NOMO-1 treated with dmso at 0.1 percent for 144 hours (cell line): ENCODE measurements at regions not wholly inside any gene's neighbourhood (a gene's known extent, or its start where the extent isn't known, plus 50 kb on each side); places are given as distances from the start of the nearest gene placed in this dataset.

ENCODE experiments used
- DNase-seq: peaks from one replicate; lab custom pipeline; 2025; ENCODE audit not compliant: unreplicated experiment; lab: John Stamatoyannopoulos, UW

DNA sequence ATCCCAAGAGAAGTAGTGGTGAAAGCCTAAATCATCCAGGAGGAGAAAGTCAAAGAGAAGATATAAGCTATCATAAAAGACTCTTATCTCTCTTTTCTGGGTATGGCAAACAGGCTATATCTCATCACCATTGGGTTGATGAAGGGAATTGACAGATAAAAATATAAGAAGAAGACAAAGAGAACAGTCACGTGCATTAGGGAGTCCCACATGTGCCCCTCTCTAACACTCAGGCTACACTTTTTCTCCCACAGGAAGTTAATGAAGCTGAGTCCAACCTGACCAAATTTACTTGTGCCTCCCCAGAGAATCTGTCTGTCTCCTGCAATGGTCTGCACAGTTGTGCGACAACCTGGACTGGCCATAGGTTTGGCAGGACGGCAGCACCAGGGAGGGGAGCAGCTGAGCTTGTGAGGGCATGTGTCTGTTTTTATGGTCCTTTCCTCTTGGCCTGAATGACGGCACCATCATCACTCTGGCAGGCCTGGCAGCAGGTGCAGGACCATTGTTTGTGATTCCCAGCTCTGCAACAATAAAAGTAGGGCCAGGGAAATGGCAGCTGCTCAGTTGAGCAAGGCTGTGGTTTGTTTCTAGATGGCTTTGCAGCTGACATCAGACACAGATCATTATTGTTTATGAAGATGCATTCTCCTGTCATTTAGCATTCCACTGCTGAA, 144.5 kb upstream of the MCHR2 start:
- no peak for DNase-seq

DNA sequence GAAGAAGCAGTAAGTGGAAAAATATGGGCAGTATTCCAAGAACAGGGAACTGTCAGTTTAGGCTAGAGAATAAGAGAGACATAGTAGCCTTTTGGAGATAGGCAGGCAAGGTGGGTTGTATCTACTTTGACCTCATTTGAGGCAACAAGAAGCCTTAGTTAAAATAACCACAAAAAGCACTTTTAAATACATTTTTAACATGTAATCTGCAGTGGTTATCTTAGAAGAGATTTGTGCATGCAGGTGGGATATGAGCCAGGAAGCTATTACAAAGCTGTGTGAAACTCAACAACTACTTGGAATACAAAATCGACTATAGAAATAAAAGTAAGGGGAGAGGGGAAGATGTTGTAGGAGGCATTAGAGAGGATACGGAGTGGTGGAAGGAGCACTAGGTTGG, 143.7 kb upstream of the MCHR2 start:
- no peak for DNase-seq

DNA sequence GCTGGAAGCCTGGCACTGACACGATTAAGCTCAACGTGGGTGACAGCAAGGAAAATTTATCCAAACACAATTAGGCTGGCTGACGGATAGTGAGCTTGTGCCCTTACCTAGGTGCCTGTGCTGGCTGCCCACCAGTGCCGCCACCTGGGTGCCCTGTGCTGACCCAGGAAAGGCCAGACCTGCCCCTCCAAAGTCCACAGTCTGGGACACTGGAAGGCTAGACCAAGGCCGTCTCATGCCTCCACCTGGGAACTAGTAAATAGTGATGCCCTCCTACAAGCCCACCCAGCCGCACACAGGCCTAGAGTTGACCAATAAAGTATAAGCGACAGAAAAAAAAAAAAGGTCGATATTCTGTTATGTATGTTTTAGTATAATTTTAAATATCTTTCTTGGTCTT, 142.6 kb upstream of the MCHR2 start:
- no peak for DNase-seq

DNA sequence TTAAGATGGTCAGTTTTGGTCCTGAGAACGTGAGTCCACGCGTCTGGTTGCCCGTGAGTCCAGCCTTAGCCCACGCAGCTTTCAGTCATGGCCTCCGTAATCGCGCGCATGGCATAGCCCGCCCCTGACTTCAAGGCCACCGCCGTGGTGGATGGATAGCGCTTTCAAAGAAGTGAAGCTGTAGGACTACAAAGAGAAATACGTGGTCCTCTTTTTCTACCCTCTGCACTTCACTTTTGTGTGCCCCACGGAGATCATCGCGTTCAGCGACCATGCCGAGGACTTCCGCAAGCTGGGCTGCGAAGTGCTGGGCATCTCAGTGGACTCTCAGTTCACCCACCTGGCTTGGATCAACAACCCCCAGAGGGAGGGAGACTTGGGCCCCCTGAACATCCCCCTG, 142.0 kb upstream of the MCHR2 start:
- DNase-seq: no peak

DNA sequence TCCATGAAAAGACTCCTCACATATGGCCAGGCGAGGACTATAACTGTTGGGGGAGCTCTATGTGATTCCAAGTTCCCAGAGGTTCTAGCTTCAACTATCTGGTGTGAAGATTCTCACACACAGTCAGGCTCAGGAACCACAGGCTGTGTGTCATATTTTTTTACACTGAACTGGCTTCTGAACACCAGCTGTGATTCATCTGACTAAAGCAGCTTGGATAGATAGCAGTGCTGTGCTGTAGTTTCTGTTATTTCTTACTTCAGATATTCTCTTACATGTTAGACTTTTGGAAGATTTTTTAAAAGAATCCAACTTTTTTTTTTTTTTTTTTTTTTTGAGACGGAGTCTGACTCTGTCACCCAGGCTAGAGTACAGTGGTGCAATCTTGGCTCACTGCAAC, 140.7 kb upstream of the MCHR2 start:
- DNase-seq: no peak

DNA sequence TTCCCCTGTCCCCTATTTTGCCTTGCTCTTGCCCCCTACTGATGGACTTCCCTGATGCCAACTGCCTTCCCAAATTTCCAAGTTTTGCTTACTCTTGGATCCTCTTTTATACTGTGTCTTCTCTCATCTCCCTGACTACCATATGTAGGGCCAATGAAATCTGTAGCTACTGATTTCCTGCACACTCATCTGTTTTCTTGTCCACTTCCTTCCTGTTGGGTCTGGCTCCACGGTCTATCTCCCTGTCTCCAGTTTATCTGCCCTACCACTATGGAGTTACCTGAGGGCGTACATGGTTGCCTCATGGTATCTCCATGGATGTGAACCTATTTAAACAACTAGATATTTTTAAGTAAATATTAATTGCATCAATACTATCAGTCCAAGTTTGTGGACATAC, 140.3 kb upstream of the MCHR2 start:
- DNase-seq: no peak

DNA sequence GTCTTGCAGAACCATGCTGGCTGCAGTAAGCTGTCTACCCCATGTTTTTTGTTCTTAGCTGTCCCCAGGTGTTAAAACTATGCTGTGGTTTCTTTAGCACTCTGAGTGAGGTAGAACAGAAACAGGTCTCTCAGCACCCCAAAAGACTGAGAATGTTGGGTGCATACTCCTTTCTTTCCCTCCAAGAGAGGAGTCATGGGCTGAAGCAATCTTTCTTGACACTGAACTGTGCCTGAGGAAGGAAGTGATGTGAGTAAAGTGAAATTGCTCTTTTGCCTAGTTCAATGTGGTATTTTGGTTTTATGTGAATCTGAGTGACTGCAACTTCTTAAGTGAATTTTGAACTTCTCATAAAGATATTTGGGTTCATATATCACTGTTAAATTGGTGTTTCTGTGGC, 138.0 kb upstream of the MCHR2 start:
- no peak for DNase-seq

DNA sequence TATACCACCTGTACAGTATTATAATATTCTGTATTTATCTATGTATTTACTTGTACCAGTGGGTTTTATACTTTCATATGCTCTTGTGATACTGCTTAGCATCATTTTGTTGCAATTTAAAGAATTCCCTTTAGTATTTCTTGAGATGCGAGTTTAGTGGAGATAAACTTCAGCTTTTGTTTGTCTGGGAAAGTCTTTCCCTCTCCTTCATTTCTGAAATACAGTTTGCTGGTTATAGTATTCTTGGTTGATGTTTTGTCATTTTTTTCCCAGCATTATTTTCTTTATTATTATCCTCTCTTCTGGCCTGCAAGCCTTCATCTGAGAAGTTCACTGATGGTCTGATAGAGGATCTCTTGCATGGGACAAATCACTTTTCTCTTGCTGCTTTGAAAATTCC, 136.6 kb upstream of the MCHR2 start:
- no peak for DNase-seq

DNA sequence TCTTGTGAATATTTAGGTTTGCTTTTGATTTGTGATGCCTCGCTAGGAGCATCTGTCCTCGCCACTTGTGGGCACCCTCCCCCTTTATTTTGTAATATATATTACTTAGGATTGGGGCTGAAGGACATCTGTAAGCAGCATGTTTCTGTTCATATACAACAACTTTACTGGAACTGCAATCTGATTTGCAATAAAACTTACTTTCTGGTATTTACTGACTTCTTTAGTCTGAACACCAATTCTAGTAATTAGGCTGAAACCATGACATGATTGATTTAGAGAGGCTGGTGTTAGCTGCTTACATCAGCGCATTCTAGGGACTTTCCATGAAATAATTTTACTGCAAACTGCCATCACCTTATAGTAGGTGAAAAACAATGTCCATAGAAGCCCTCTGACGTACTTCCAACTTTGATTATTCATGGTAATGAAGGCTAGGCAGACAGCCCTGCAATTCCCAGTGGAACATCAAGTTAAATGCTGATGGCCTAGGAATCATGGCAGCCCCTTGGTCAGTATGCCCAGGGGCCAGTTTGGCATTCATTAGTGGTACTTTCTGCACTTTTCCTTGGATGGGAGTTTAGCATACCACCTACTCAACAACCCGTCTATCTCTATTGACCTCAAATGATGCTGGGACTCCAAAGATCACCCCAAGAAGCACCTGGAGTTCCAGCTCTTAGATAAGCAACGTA, 132.9 kb upstream of the MCHR2 start:
- no peak for DNase-seq

DNA sequence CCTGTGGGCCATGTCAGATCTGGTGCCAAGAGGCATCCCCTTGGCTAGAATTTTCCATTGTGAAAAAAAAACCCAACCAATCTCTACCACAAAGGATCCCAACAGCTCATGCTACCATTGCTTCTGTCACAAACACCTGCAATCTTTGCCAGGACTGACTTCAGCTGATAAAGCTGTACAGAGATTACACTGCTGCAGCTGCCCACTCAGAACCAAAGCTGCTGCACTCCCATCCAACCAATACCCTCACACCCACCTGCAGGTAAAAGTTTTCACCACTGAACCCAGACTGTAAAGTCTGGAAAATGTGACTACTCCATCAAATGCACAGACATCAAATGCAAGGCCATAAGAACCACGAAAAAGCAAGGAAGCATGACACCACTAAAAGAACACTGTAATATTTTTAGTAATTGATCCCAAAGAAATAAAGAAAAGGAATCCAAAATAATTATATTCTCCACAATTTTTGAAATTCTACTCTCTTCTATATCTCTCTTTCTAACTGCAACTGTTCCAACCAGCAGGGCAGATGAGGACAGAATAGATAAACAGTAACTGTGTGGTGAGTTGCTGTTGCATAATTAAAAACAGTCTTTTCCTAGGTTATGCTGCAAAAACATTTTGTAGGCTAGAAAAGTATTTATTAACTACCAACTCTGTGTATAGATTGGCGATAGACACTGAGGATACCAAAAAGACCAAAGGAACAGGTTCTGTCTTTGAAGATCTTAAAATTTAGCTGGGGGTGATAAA, 128.0 kb upstream of the MCHR2 start:
- DNase-seq: no peak

DNA sequence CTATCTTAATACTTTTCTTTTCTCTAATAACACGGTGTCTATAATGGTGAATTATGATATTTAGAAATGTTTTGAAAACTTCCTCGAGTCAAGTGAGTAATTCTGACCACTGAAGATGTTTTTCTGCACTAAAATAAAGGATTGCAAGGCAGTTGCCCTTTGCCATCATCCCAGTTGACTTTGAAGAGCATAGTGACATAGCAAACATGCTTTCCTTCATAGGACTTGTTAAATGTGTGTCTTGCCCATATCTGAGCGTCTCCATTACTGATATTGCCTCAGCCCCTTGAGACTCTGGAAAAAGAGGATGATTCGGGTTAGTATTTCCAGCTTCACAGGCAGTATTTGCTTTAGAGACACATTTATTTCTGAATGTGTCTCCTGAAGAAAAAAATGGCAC, 125.2 kb upstream of the MCHR2 start:
- DNase-seq: no peak

DNA sequence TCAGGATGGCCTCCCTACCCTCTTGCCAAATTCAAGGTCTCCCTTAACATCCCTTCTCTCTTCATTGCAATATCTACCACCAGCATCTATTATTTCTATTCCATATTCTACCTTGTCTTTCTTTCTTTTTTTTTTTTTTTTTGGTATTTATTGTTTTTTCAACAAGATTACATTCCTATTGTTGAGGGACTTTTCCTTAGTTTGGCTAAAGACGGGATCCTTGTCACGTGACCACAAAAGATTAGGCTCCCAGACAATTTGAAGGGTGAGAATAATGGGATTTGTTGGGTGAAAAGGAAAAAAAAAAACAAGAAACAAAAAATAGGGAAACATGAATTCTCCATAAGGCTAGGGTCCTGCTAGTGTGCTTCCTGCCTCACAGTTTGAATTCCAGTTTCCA, 124.3 kb upstream of the MCHR2 start:
- no peak for DNase-seq

DNA sequence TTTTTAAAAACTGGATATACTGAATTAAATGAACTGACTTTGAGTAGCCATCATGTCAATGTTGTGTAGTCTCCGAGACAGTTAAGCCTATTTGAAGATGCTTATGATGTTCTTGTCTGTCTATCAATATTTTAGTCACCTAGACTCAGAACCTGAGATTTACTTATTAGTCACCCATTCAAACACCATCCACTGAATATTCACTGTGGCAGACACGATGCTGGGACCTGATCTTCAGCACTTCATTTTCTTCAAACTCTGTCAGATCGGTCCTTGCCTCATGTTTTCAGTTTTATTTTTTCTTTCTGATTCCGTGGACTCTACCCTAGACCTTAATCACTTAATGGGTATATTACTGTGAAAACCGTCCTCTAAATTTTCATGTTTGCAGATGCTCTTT, 123.7 kb upstream of the MCHR2 start:
- DNase-seq: no peak

DNA sequence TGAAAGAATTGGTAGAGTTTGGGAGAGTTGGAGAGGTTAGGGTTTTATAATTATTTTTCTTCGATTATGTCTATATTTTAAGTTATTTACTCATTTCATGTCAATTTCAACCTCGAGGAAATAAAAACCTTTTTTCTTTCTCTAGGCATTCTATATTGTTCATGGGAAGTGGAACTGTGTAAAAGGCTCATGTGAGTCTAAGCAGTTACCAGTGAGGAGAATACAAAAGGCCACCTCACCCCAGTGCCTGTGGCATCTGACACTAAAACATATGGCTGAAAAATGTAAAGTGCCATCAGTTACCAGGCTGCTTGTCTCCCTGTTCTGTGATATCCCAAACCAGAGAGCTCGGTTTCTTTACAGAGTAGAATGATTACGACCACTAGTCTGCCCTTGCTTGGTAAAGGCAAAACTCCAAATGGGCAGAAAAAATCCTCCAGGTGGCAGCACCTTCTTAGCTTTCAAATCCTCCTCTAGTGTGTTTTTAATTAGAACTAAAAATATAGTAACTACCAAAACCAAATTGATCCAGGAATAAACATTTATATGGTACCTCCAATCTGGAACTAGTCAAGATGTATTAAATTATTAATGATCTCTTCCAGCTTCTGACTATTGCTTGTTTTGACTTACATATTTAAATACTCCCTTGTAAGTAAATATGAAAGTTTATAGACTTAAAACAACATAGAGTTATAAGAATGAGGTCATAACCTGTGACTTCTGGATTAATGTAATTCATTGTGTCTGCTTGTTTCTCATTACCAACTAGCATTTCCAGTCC, 122.6 kb upstream of the MCHR2 start:
- DNase-seq: peak; percentile 23

DNA sequence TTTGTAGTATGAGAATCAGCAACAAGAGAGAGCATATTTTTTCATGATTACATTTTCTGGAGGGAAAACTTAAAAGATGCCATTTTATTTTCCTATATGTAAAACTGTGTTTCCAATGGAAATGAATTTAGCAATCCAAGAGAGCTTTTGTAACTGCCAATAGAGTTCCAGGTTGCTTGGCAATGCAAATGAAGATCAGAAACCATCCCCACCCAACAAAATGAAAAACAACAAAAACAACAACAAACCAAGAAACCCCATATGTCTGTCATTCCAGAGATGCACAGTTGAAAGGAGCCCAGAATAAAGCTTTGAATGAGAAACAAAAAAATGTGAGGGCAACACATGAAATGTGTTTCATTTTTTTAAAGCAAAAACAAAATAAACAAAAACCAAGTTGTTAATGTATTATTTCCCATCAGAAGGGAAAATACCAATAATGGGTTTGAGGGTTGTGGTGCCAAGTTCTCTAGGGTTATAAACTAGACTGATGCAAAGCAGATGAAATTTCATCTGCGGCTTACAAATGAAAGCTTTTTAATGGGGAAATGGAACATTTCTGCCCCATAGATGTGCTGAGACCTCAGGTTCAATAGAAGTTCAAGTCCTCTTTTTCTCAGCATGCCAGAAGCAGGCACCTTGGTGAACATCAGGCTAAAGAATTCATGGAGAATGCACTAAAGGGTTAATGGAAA, 121.5 kb upstream of the MCHR2 start:
- no peak for DNase-seq

DNA sequence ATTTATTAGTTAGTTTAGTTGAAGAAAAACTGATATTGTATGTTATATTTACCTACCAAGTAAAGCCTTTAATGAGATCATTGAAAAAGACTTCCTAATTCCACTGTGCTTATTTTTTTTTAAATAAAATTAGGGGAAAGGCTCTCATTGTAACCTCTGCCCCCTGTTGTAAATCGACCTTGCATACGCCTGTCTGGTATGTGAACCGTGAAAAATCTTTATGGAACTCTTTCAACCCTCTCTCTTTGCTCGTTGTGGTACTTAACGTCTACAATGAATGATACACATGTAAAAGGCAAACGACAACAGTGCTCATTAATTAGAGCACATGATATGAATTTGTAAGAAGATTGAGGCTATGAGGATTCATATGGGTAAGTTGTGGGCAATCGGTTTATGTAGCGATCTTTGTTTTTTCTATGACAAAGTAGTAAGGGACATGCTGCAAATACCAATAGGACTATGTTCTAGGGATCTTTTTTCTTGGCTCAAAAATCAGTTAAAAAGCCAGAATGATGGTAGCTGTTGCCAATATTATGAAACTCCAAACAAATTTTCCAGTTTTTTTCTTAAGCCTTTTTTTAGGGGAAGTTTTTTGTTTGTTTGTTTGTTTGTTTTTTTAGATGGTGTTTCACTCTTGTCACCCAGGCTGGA, 119.0 kb upstream of the MCHR2 start:
- no peak for DNase-seq

DNA sequence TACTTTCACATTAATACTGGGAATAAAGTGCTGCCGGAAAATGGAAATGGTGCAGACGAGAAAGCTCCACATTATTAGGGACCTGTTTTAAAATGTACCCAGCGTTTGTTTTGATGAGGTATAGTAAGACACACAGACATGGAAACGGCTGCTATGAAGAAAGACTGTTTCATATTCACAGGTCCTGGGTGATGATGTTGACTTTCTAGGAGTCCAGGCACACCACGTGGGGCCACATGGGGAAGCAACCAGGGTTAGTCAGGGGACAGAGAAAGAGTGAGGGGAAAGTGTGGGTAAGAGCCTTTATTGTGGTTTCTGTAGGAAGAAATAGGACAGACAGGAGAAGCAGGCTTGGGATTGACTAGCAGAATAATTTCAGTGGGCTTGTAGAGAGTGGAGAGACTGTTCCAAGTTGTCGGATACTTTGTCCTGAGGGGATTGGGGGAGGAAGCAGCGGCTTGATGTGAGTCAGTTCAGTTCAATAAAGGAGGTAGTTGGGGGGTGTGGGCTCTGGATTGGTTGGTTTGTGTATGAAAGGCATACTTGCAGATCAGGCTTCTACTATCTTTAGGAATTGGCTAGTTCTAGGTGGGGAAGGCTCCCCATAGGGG, 112.0 kb upstream of the MCHR2 start:
- no peak for DNase-seq

DNA sequence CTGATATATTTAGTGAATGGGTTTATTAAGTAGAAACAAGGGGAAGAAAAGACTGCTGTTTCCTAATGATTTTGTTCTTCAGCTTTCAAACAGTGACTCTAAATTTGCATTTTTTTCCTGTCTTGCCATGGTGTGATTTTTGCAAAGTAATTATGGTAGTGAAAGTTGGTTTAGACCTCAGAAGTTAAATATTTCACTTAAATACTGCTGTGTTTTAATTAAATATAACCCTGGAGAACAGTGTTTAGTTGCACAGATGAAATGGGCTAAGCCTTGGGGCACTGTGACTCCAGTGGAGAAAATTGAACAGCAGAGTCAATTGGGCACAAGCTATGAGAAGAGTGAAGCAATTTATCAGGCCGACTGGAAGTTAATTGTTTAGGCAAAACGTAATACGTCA, 111.1 kb upstream of the MCHR2 start:
- no peak for DNase-seq

DNA sequence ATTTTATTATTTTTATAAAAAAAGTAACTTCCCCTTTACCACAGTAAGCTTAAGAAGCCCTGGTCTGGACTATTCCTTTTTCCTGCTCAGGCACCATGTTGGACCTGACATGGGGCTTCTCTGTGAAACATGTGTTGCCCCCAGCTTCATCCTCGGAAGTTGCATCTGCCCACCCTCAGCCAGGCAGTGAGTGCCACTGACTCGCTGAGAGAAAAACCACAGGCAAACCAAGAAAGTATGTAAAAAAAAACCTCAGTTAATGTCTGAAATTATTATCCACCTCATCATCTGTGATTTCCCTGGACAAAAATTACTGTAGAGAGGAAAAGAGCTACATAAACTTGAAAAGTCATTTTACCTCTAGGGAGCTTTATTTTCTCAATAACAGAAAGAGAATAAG, 109.9 kb upstream of the MCHR2 start:
- no peak for DNase-seq

DNA sequence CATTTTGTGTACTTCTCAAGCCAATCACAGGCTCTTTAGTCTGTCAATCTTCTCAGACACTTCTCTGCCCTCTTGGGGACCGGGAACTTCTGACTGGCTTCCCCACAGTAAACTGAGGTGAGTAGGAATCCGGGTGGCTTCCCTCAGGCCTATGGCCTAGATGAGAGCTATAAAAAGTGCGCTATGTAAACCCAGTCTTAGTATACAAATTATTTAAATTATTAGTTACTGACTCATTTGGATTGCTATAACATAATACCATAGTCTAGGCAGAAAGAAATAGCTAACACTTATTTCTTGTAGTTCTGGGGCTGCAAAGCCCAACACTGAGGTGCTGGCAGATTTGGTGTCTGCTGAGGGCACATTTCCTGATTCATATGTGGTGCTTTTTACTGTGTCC, 109.2 kb upstream of the MCHR2 start:
- no peak for DNase-seq
